C4-2B (cell line): ENCODE measurements at regions not wholly inside any gene's neighbourhood (a gene's known extent, or its start where the extent isn't known, plus 50 kb on each side); places are given as distances from the start of the nearest gene placed in this dataset.

ENCODE experiments used
- CTCF ChIP-seq: fragments of 450-650 bp; conservative IDR thresholded peaks from 2 replicates; pipeline ENCODE4 v1.5.1; 2017; ENCODE audit warnings: mild to moderate bottlenecking
- ZFX ChIP-seq: fragments of 450-650 bp; IDR thresholded peaks from 2 replicates; pipeline ENCODE4 v1.6.1; 2017

- TF ChIP-seq CTCF, result no peak
- TF ChIP-seq ZFX, result no peak
Observed at GRCh38 chr1:239896980-239897379, 194.7 kb upstream of the FMN2 start.
